ENCODE measurements at regions not wholly inside any gene's neighbourhood (a gene's known extent, or its start where the extent isn't known, plus 50 kb on each side); places are given as distances from the start of the nearest gene placed in this dataset.
"Not testable (repeated sequence)": the region's sequence is repeated elsewhere in the genome, so short reads cannot be mapped to it uniquely, and the experiment has no call there.

DNA sequence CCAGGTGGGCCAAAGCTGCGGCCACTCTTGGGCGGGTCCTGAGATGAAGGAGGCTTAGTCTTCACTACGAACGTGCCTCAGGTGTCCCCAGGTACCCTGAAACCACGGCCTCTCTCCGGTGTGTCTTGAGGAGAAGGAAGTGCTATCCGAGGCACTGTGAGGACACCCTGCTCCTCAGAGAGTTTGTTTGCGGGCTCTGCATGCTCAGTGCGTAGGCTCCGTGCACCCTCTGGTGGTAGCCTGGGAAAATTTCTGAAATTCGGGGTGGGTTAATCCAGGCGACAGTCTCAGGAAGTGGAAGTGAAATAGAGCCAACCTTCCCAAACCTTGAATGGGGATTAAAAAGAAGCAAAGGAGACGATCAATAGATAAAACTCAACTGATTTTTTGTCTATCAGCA is 150.5 kb downstream of the CDY2B start:
- not testable (repeated sequence) for TF ChIP-seq FOSL2 (IDR thresholded peaks at IDR 0.05); FOSL2 (CRISPR knock-in tag; IDR thresholded peaks at IDR 0.05); HOXB13 (CRISPR knock-in tag; IDR thresholded peaks at IDR 0.05; ENCODE audit: low read depth); EP300 (IDR thresholded peaks at IDR 0.05); POLR2A (IDR thresholded peaks at IDR 0.05; ENCODE audit: low read length); CTCF (IDR thresholded peaks at IDR 0.05); RAD21 (conservative IDR thresholded peaks at IDR 0.05 in 1 of 2, IDR thresholded peaks at IDR 0.05 in 1 of 2)
- TF ChIP-seq, protein P1, sequence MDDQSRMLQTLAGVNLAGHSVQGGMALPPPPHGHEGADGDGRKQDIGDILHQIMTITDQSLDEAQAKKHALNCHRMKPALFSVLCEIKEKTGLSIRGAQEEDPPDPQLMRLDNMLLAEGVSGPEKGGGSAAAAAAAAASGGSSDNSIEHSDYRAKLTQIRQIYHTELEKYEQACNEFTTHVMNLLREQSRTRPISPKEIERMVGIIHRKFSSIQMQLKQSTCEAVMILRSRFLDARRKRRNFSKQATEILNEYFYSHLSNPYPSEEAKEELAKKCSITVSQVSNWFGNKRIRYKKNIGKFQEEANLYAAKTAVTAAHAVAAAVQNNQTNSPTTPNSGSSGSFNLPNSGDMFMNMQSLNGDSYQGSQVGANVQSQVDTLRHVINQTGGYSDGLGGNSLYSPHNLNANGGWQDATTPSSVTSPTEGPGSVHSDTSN (IDR thresholded peaks at IDR 0.05), result not testable (repeated sequence)

Measured in A549 (cell line).